IPS-NIHi11 (cell line): ENCODE measurements at regions not wholly inside any gene's neighbourhood (a gene's known extent, or its start where the extent isn't known, plus 50 kb on each side); places are given as distances from the start of the nearest gene placed in this dataset.
"Not testable (repeated sequence)": the region's sequence is repeated elsewhere in the genome, so short reads cannot be mapped to it uniquely, and the experiment has no call there.

Experiments
- DNase-seq: peaks from one replicate; pipeline ENCODE4 v3.0.0; 2012; ENCODE audit warnings: mixed read lengths, low spot score

DNA sequence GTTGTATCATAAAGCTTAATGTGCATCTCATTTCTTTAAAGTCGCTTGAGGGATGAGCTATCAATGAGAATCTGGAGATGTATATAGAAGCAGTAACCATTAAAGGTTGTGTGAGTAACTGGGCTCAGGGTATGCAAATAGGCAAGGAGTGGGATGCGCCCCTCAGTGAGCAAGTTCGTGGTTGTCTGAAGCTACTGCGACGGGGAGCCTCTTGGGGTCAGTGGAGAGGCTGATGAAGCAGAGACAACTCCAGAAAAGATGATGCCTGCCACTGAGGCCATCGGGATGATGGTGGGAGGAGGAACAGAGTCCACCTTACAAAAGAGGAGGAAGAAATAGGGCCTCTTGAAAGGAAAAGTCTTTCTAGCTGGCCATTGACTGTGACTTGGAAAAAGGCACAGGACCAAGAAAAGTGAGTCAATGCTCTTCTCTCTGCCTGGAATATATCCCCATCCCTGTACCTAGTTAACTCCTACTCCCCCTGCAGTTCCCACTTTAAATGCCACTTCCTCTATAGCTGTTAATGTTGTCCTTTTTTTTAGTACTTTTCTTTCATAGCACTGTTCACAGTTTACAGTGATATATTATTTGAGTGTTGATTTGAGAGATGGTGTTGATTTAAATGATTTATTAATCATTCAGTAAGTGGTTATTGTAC, 51.4 kb upstream of the LSM6 start:
- peak; percentile 31 for DNase-seq

DNA sequence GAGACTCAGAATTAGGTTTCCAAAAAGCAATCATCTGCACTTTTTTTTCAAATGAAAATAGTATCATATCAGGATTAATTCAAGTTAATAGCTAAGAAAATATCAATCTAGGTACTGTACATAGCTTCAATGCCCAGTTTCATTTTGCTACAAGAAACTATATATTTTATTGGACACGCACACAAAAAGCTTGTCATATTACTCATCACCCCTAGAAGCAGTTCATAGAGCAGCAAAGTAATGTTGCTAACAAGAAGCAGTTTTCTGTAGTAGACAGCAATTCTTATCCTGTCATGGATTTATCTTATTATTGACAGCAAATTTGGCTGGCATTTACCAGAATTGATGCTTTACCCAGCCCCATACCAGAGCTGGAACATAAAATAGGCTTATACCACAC, 52.3 kb upstream of the LSM6 start:
- DNase-seq = no peak

DNA sequence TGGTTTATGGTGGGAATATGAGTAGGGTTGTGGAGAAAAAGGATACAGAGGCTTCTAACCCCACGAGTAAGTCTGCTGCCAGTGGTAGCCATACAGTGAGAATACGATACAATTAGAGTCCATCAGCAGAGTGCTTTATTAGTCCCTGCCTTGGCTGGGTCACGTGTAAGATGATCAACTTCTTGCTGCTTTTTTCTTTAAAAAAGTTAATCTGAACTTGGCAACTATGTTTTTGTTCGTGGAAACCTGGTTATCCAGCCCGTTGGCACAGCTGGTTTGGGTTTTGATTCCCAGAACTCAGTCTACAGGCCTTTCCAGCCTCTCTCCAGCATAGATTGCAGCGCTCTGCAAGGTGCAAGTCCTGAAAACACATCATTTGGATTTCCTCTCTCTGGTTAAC, 53.1 kb upstream of the LSM6 start:
- DNase-seq = no peak

DNA sequence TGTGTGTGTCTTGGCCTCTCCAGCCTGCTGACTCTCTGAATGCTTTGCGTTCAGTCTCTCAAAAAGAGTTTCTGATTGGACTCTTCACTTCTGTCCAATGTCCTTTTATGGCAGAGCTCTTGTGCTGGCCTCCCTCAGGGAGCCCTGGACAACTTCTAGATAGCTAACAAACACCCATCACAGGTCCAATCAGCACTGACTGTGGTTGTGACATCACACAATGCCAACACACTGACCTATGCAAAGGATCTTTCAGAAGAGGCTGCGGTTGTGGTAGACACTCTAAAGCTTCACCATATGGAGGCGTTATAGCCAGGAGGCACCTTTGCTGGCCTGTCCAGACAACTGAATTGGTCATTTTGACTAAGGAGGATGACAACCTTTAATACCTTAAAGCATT, 53.8 kb upstream of the LSM6 start:
- DNase-seq = no peak

DNA sequence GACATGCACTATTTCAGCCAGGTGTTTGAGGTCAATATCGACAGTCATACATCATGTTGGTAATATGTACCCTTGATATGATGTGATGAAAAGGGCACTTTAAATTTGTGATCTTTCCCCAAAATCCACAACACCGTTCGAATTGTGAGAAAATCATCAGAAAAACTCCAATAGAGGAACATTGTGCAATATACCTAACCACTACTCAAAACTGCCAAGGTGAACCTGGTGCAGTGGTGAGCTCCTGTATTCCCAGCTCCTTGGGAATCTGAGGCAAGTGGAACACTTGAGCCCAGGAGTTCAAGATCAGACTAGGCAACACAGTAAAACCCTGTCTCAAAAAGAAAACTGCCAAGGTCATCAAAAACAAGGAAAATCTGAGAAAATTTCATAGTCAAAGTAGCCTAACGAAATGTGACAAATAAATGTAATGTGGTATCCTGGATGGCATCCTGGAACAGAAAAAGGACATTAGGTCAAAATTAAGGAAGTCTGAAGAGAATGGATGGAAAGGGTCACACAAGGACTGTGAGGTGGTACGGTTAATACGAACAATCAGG, 55.6 kb upstream of the LSM6 start:
- no peak for DNase-seq

DNA sequence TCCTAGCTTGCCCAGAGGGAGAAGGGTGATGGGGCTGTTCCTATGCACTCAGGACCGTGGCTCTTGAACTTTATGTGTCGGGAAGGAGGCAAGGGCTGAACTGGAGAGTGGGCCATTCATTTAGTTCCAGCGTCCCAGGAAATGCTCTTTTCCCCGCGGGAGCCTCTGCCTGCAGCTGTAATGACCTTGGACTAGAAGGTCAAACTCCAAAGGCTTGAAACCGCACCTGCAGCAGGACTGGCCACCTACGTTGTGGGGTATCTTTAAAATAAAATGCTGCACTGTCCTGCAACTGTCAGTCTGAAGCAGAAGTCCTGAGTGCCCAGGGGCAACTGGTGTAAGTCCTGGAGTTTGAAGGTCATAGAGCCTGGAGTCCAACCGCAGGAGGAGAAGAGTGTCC, 61.5 kb upstream of the LSM6 start:
- no peak for DNase-seq

DNA sequence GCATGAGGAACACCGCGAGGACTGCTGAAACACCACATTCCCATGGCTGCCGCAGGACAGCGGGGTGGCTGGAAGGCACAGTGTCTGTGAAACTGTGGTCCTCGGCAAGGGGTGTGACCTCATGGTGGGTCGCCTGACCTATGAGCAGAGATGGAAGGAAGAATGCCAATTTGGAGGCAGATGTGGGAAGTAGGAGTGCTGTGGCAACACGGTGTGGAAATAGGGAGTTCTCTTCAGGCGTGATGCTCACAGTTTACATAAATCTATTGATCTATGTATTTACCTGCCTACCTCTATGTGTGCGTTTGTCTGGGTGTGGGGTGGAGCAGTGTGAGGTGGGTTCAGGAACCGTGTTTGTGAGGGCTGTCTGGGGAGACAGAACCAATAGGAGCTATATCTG, 62.3 kb upstream of the LSM6 start:
- no peak for DNase-seq

DNA sequence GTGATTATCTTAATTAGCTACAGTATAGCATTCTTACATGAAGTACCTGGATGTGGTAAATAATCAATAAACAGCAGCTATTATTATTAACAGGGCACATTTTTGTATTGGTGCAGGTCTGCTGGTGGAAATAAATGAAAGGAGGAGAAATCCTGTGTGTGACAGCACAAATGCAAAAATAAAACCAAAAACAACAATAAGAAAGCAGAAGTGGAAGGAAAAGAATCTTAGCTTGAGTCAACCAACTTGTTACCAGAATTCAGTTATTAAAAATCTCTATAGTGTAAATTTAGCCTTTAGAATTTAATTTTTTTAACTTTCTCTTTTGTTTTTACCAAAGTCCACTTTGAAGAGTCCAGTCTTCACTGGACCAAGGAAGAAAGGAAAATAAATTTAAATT, 63.1 kb upstream of the LSM6 start:
- DNase-seq = no peak

DNA sequence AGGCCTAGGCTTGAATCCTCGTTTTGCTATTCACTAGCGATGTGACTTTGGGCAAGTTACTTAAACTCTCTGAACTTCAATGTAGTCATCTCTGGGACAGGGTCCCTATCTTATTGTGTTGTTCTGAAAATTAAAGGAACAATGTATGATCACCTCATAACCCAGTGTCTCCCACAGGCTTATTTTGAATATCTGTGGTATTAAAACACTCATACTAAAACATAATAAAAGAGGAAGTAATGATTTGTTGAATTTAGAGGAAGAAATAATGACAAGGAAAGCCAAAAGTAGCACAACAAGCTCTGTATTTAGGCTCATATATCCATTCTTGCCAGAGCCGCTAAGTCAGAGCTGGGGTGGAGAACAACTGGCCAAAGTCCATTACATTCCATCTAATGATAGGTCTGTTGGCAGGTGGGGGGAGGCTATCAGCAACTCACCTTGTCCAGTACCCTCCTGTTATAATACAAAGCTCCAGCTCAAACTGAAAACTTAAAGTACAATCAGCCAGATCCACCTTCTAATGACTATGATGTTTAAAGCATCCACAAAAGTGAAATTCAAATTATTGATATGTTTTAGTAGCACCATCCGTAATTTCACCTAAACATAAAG, 64.5 kb upstream of the LSM6 start:
- no peak for DNase-seq

DNA sequence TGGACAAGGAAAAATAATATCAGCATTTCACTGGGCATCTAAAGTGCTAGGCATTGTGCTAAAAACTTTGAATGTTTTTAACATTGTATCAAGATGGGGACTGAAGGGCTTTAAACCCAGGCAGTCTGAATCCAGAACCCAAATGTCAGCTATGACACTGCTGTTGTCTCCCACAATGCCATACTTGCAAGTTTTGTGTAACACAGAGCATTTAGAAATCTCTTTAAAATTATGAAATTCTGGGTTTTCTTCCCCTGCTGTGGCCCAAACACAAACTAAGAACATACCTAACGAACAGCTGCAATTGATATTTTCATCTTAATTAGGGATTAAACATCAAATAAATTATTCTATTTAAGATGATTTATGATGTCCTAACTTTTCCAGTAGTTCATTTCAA, 66.8 kb upstream of the LSM6 start:
- DNase-seq = no peak

DNA sequence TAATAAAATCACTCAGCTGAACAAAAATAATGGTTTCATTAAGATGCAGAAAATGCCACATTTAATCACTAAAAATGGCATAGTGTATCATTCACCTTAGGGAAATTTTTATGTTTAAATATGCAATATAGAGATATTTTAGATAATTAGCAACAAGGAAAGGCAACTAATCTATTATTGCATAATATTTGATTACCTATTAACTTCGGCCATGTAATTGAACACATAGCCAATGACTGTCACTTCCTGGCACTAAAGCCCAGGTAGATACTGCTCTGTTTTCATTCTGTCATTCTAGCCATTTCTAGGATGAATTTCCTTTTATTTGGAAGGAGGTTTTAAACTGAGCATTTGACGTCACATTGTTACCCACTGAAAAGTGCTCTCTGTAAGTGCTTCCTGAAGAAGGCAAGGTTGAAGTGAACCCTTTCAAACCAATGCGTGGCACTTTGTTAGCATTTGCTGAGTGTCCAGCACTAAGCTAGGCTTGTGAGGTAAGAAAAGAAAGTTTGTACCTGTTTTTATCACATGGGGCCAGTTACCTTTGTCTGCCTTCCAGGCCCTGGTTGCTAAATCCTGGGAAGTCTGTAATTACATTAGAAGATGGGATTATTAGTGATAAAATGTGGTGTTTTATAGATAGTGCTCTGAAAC, 67.8 kb upstream of the LSM6 start:
- DNase-seq = no peak

DNA sequence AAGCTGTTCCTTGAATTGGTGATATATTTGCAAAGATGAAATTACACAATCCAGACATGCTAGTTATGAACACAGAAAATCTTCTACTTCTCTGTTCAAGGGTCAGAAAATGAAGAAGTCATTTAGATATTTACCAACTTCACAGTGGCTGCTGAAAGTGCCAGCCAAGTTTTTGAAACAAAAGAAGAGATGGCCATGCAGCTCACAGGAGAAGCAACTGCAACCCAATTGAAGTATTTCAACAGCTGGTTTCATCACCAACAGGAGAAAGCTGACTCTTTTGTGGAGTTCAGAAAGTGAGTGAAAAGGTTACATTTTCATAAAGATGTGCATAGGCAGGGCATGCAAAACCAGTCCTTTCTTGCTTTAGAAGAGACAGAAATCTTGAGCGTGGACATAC, 70.1 kb upstream of the LSM6 start:
- no peak for DNase-seq

DNA sequence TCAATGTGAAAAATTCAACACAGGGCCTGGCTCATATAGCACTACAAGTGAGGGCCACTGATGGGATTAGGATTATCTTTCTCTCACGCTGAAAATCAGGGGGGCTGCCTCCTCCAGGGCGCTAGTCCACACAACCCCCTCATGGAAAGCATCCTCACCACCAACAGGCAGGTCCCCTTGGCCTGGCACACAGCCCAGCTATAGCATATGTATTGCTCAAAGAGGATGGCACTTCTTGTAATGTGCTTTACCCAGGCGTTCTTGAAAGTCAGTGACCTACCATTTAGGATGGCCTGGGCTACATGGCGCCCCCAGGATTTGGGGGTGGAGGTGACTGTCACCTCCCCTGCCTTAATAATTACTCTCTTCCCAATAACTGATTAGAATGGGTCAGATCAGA, 71.0 kb upstream of the LSM6 start:
- DNase-seq = no peak

DNA sequence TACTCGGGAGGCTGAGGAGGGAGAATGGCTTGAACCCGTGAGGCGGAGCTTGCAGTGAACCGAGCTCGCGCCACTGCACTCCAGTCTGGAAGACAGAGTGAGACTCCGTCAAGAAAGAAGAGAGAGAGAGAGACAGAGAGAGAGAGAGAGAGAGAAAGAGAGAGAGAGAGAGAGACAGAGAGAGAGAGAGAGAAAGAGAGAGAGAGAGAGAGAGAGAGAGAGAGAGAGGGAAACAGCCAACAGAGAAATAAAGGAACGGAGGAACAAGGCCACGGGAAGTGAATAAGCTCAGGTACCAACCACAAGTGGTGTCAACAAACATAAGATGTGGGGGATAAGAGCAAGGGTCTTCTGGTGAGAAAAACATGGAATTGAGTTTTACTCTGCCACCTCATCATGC, 71.5 kb upstream of the LSM6 start:
- DNase-seq = not testable (repeated sequence)

DNA sequence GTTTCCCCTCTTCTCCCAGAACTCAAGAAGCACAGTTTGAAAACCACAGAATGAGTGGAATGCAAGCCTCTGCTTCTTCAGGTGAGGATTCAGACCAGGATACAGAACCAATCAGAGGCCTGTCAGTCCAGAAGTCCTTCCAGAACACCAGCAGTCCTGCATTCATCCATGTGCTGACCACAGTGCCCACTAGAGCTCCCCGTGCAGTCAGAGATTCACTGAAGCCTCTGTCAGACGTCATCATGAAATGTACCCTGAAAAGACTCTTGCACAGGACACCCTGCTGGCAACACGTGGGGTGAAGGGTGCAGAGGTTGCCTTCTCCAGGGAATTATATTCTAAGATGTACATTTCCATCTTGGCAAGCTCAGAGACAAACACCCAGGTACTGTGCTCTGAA, 75.9 kb upstream of the LSM6 start:
- DNase-seq = no peak

DNA sequence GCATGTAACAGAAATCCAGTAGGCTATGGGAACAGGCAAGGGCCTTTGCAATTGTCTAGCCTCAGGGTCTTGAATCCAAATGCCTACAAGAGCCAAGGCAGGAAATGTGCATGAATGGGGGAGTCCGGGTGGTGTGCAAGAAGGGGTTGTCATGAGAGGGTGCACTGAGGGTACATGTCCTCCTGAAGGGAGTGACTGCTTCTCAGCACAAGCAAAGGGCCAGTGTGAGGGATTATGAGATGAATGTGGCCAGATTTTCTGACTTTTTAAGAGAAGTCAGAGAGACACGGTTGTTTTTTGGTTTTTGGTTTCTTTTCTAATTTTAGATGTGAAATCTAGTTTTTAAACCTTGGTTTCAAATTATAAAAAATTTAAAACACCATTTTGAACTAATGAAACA, 76.5 kb upstream of the LSM6 start:
- DNase-seq = no peak

DNA sequence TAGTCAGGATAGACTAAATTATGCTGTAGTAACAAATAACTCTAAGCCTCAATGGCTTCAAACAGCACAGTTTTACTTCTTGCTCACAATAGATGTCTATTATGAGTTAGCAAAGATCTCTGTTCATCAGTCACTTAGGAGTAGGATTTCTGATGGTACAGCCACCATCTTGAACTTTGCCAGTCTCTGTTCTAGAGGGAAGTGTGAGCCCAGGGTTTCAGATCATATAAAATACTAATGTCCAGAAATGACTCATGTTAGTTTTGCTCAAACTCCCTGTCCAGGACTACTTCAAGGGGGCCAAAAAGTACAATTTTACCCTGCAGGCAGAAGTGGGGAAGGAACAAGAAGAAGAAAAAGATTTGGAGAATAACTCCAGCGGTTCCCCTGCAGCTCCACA, 77.1 kb upstream of the LSM6 start:
- DNase-seq = no peak

DNA sequence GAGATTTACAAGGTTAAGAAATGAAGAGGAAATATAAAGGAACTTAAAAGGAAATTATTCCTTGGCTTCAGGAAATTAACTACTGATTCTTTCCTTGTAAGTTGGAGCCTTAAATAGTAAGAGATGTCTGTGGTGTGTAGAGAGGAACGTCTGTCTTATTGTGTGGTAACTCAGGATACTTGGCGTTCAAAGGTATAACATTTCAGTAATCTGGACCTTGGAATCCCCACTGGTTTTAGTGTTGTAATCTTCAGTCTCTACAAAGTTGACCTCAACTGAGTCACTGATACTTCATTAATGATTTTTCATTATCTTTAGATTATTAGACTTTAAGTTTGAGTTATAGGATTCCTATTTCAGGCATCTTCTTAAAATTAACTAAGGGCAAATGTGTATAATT, 79.1 kb upstream of the LSM6 start:
- no peak for DNase-seq

DNA sequence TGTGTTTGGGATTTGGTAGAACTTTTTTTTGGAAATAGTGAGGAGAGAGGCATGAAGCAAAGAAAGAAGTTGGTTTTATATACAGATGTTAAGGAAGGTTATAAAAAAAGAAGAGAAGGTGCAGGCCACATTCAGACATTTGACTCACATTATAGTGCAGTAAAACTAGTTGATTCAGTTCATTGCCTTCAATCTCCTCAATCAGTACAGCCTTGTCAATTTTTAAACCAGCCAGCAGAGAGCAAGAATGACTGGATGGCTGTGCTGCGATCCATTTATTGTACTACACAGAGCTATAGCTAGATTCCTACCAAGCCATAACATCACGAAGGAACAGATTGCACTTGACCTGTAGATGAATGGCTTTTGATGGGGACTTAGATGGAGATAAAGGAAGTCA, 79.7 kb upstream of the LSM6 start:
- no peak for DNase-seq

DNA sequence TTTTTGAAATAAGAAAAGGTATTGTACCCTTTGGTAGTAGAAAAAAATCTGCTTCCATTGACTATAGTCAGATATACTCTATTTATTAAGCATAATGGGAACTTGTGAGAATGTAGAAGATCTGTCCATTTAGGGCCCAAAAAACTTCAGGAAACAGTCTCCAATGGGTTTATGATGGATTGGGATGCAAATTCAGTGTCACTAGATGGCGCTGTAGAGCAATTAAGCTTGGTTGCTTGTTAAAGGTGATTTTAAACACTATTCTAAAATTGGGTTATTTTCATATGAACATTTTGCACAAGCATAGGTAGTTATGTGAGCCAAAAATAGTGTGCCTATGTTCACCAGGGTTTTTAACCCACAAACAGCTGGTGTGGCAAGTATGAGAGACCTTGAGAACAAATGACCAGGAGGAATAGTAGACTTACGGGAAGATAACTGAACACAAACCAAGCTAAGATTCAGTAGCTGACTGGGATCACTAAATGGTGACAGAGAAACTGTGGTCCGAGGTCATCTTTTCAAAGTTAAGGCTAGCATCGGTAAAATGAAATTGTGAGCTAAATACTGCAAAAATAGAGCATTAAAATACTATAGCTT, 80.3 kb upstream of the LSM6 start:
- DNase-seq = peak; percentile 46

DNA sequence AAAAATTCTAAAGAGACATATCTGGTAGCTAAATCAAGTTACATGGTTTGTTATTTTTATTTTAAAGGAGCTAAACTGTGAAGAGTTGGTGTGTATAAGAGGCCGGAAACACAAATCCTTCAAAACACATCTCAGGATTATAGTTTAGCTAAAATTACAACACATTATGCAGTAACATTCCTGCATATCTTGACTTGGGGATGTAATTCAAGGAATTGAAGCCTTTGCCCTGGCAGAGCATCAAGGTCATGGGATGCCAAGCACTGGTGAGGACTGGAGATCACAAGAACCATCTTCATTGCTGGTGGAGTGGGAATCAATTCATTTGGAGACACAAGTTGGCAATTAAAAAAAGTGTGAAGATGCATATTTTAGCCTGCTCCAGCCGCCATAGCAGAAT, 86.8 kb upstream of the LSM6 start:
- no peak for DNase-seq

DNA sequence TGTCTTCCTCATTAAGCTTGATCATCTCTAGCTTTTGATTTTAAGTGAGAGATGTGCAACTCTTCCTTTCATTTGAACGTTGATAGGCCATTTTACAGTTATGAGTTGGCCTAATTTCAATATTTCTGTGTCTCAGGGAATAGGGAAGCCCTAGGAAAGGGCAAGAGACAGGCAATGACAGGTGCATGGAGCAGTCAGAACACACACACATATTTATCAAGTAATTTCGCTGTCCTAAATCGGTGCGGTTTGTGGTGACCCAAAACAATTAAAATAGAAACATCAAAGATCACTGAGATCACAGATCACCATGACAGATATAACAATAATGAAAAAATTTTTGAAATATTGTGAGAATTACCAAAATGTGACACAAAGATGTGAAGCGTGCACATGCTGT, 87.7 kb upstream of the LSM6 start:
- no peak for DNase-seq

DNA sequence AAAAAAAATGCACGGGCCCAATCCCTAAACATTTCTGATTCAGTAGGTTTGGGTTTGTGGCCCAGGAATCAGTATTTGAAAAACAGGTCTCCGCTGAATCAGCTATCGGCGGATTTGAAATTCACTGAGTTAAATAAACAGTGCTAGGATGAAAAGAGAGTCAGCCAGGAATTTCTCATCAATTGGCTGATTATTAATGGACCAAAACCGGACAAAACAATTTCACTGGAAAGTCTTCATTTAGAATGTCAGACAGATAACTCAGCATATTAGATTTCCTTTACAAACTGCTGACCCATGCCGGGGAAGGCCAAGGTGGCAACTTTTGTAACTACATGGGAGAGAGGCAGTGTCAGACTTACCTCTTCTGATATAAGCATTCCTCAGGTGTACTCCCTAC, 99.4 kb upstream of the LSM6 start:
- DNase-seq = no peak
